HCT116 (cell line): ENCODE measurements at regions not wholly inside any gene's neighbourhood (a gene's known extent, or its start where the extent isn't known, plus 50 kb on each side); places are given as distances from the start of the nearest gene placed in this dataset.

Experiments
- ATAC-seq: fragments of 200-7000 bp; cut with Tn5 transposase; 2 replicates; pipeline ENCODE4 v1.9.1; 2020; ENCODE audit warnings: mild to moderate bottlenecking, moderate library complexity
- BruUV-seq: library from RNA; stranded (reverse); fragments of 400-500 nt; replicated peaks from 2 replicates; lab custom pipeline; 2021; lab: Mats Ljungman, UMichigan
- CTCF ChIA-PET: fragments of 300-600 bp; sonication (Branson Sonifier 250); formaldehyde crosslinking; loops from one replicate; lab custom pipeline; 2021; ENCODE audit warnings: antibody characterized with exemption; lab: Charles Lee
- POLR2A ChIA-PET: fragments of 300-600, 350-600 bp; sonication (Branson Sonifier 250); formaldehyde crosslinking; loops from one replicate; lab custom pipeline; 2021; ENCODE audit warnings: antibody characterized with exemption; lab: Charles Lee
- RAD21 ChIA-PET, 2 experiments: fragments of 300-600 bp; sonication (Branson Sonifier 250); formaldehyde crosslinking; loops; one replicate each; lab custom pipeline; 2023; ENCODE audit warnings: low total read pairs in 2 of 2; ENCODE audit not compliant: uncharacterized antibody in 2 of 2, unreplicated experiment in 2 of 2, low non-redundant PET in 1 of 2; lab: Charles Lee
- DNase-seq: peaks from one replicate; pipeline ENCODE4 v3.0.0-alpha.2; 2010; ENCODE audit warnings: low read depth, low spot score
- H2AFZ ChIP-seq: fragments of 200-600 bp; shearing (Covaris generic), sonication (generic); 2 replicates; pipeline ENCODE4 v1.6.1; 2017; ENCODE audit warnings: low read depth, mixed run types, mixed read lengths, antibody characterized with exemption, low read length; ENCODE audit not compliant: poor library complexity, severe bottlenecking
- H3K27ac ChIP-seq: 2 replicates; pipeline ENCODE4 v1.5.1; 2012; ENCODE audit warnings: low read depth, low read length
- H3K27me3 ChIP-seq: fragments of 200-600 bp; sonication (generic); 2 replicates; pipeline ENCODE4 v1.6.1; 2016; ENCODE audit warnings: mixed run types, low read length, mixed read lengths; ENCODE audit not compliant: insufficient read depth
- H3K36me3 ChIP-seq, 2 experiments: fragments of 200-500 bp in 1 of 2; fragments of 200-600 bp in 1 of 2; sonication (Bioruptor generic) in 1 of 2; sonication (generic) in 1 of 2; 2 replicates each; pipeline versions ENCODE4 v1.5.1 to v1.6.1; 2014 to 2016; ENCODE audit warnings: low read length in 2 of 2, inconsistent platforms in 1 of 2, mixed read lengths in 1 of 2, mixed run types in 1 of 2; ENCODE audit not compliant: insufficient read depth in 2 of 2, control insufficient read depth in 1 of 2
- H3K4me1 ChIP-seq, 2 experiments: fragments of 200-600 bp in 1 of 2; sonication (generic) in 1 of 2; 2 replicates each; pipeline versions ENCODE4 v1.5.1 to v1.6.1; 2012 to 2017; ENCODE audit warnings: low read length in 2 of 2, inconsistent platforms in 1 of 2, mild to moderate bottlenecking in 1 of 2, mixed read lengths in 1 of 2, mixed run types in 1 of 2, moderate library complexity in 1 of 2; ENCODE audit not compliant: insufficient read depth in 2 of 2, control insufficient read depth in 1 of 2
- H3K4me2 ChIP-seq: fragments of 200-600 bp; sonication (generic); 2 replicates; pipeline ENCODE4 v1.6.1; 2017; ENCODE audit warnings: mixed run types, low read length, mixed read lengths
- H3K4me3 ChIP-seq, 2 experiments: fragments of 200-600 bp in 1 of 2; sonication (generic) in 1 of 2; replicated peaks in 1 of 2; 2 replicates each; pipeline ENCODE4 v1.5.1; 2011 to 2016; ENCODE audit warnings: low read length in 2 of 2, control low read depth in 1 of 2, low read depth in 1 of 2, mild to moderate bottlenecking in 1 of 2, mixed read lengths in 1 of 2, mixed run types in 1 of 2
- H3K79me2 ChIP-seq: fragments of 200-600 bp; sonication (generic); 2 replicates; pipeline ENCODE4 v1.6.1; 2017; ENCODE audit warnings: mild to moderate bottlenecking, mixed run types, low read length, moderate library complexity, mixed read lengths; ENCODE audit not compliant: insufficient read depth
- H3K9ac ChIP-seq: fragments of 200-600 bp; sonication (generic); 2 replicates; pipeline ENCODE4 v1.6.1; 2016; ENCODE audit warnings: low read length, mixed read lengths
- H3K9me2 ChIP-seq: fragments of 200-600 bp; sonication (generic), shearing (Covaris generic); 2 replicates; pipeline ENCODE4 v1.6.1; 2017; ENCODE audit warnings: mixed run types, mild to moderate bottlenecking, moderate library complexity; ENCODE audit not compliant: insufficient read depth
- H3K9me3 ChIP-seq, 2 experiments: fragments of 200-500 bp in 1 of 2; fragments of 200-600 bp in 1 of 2; sonication (Bioruptor generic) in 1 of 2; sonication (generic) in 1 of 2; 2 replicates each; pipeline ENCODE4 v1.6.1; 2014 to 2017; ENCODE audit warnings: low read length in 2 of 2, mixed read lengths in 2 of 2, inconsistent platforms in 1 of 2, low read depth in 1 of 2, mild to moderate bottlenecking in 1 of 2, mixed run types in 1 of 2, moderate library complexity in 1 of 2; ENCODE audit not compliant: control insufficient read depth in 1 of 2, insufficient read depth in 1 of 2
- H4K20me1 ChIP-seq: fragments of 200-600 bp; sonication (generic), shearing (Covaris generic); 2 replicates; pipeline ENCODE4 v1.6.1; 2017; ENCODE audit warnings: mixed run types, mild to moderate bottlenecking, moderate library complexity; ENCODE audit not compliant: insufficient read depth
- CEBPB ChIP-seq: IDR thresholded peaks from 2 replicates; pipeline ENCODE4 v1.6.1; 2012; ENCODE audit warnings: low read depth
- EGR1 ChIP-seq: IDR thresholded peaks from 2 replicates; pipeline ENCODE4 v1.6.1; 2012; ENCODE audit warnings: low read depth
- ELF1 ChIP-seq: IDR thresholded peaks from 2 replicates; pipeline ENCODE4 v1.6.1; 2012; ENCODE audit warnings: low read depth, borderline replicate concordance
- EZH2 ChIP-seq: fragments of 200-600 bp; sonication (generic); IDR thresholded peaks from 2 replicates; pipeline ENCODE4 v1.6.1; 2017; ENCODE audit warnings: antibody characterized with exemption, mixed run types
- EZH2phosphoT487 ChIP-seq: fragments of 200-600 bp; IDR thresholded peaks from 2 replicates; pipeline ENCODE4 v1.6.1; 2018; ENCODE audit warnings: antibody characterized with exemption, borderline replicate concordance
- FOSL1 ChIP-seq: IDR thresholded peaks from 2 replicates; pipeline ENCODE4 v1.6.1; 2012; ENCODE audit warnings: low read depth
- JUND ChIP-seq: IDR thresholded peaks from 2 replicates; pipeline ENCODE4 v1.6.1; 2012
- RAD21 ChIP-seq: IDR thresholded peaks from 2 replicates; pipeline ENCODE4 v1.6.1; 2012; ENCODE audit warnings: low read depth, mild to moderate bottlenecking
- REST ChIP-seq: IDR thresholded peaks from 2 replicates; pipeline ENCODE4 v1.6.1; 2012; ENCODE audit warnings: low read depth
- SP1 ChIP-seq: IDR thresholded peaks from 2 replicates; pipeline ENCODE4 v1.6.1; 2012; ENCODE audit warnings: low read depth
- SRF ChIP-seq: IDR thresholded peaks from 2 replicates; pipeline ENCODE4 v1.6.1; 2012; ENCODE audit warnings: low read depth
- YY1 ChIP-seq: IDR thresholded peaks from 2 replicates; pipeline ENCODE4 v1.6.1; 2011; ENCODE audit warnings: low read length, low read depth, moderate library complexity, mild to moderate bottlenecking; ENCODE audit not compliant: insufficient replicate concordance; ENCODE audit errors: extremely low read depth
- ZBTB33 ChIP-seq: IDR thresholded peaks from 2 replicates; pipeline ENCODE4 v1.6.1; 2011; ENCODE audit warnings: mild to moderate bottlenecking, low read length, moderate library complexity; ENCODE audit not compliant: insufficient replicate concordance; ENCODE audit errors: extremely low read depth
- ZFX ChIP-seq: fragments of 450-650 bp; IDR thresholded peaks from 2 replicates; pipeline ENCODE4 v1.6.1; 2017
- intact Hi-C: fragments of 100-400 bp; cut with micrococcal nuclease; formaldehyde crosslinking; loops from 2 replicates; pipeline ENCODE4 v1.10.0; 2022
- TF ChIP-seq, protein P1 (sequence below): IDR thresholded peaks from 2 replicates; pipeline ENCODE4 v1.6.1; 2012

GRCh38 chr4:128454881-128455280 lies 167.3 kb upstream of the PGRMC2 start:
- H3K9ac ChIP-seq = no peak overlapping the region
- H3K4me2 ChIP-seq = no peak overlapping the region
- no peaks in the 10 kb centered on the region for H3K4me1 ChIP-seq
- H3K79me2 ChIP-seq = no peaks in the 10 kb centered on the region
- no peaks in the 10 kb centered on the region for H3K36me3 ChIP-seq
- ChIA-PET POLR2A (no interaction called here), RAD21 (interaction anchor here in 1 of 2 experiments (1.1 kb wide), 1 partner anchor 27 kb away, joined by 4 read pairs; no protein-coding TSS in a partner anchor), CTCF (interaction anchor here (0.6 to 2.0 kb wide), 12 partner anchors 15 to 407 kb away, joined by 3 to 17 read pairs (median 3); no protein-coding TSS in a partner anchor)
- no peaks in the 10 kb centered on the region for H4K20me1 ChIP-seq
- peak; percentile 6; the same call in 1 of the 2 replicates for ATAC-seq
- TF ChIP-seq EZH2phosphoT487 (no peak), ZFX (no peak), JUND (no peak), FOSL1 (no peak), REST (no peak), CEBPB (no peak), RAD21 (no peak), SRF (no peak), ELF1 (no peak), ZBTB33 (no peak), YY1 (no peak), SP1 (no peak), EZH2 (no peak), EGR1 (no peak)
- TF ChIP-seq, protein P1, sequence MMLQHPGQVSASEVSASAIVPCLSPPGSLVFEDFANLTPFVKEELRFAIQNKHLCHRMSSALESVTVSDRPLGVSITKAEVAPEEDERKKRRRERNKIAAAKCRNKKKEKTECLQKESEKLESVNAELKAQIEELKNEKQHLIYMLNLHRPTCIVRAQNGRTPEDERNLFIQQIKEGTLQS = no peak
- no peak overlapping the region for H2AFZ ChIP-seq
- H3K27me3 ChIP-seq = no peaks in the 10 kb centered on the region; the same call in 1 of the 2 replicates
- DNase-seq = no peak
- BruUV-seq = no TSS peak
- H3K4me3 ChIP-seq = no peak overlapping the region
- H3K9me3 ChIP-seq = no peaks in the 10 kb centered on the region
- intact Hi-C loops = loop anchor here (1.0 to 5.0 kb wide), 3 partner anchors 98 to 408 kb away; no protein-coding TSS in a partner anchor
- H3K9me2 ChIP-seq = no peaks in the 10 kb centered on the region
- no peak overlapping the region for H3K27ac ChIP-seq
